SU-DHL-6 (cell line): ENCODE measurements at regions not wholly inside any gene's neighbourhood (a gene's known extent, or its start where the extent isn't known, plus 50 kb on each side); places are given as distances from the start of the nearest gene placed in this dataset.

Experiments used
- EZH2phosphoT487 ChIP-seq: fragments of 200-600 bp; sonication (generic), shearing (Covaris generic); conservative IDR thresholded peaks from 2 replicates; pipeline ENCODE4 v1.6.1; 2018; ENCODE audit warnings: mild to moderate bottlenecking, antibody characterized with exemption, low read length, moderate library complexity, mixed read lengths
- TF ChIP-seq, protein P1 (sequence below): fragments of 200-600 bp; sonication (generic); IDR thresholded peaks from one replicate; pipeline ENCODE4 v1.5.1; 2017; ENCODE audit warnings: antibody characterized with exemption, mild to moderate bottlenecking, low read length, moderate library complexity; ENCODE audit not compliant: insufficient read depth, poor library complexity, severe bottlenecking

DNA sequence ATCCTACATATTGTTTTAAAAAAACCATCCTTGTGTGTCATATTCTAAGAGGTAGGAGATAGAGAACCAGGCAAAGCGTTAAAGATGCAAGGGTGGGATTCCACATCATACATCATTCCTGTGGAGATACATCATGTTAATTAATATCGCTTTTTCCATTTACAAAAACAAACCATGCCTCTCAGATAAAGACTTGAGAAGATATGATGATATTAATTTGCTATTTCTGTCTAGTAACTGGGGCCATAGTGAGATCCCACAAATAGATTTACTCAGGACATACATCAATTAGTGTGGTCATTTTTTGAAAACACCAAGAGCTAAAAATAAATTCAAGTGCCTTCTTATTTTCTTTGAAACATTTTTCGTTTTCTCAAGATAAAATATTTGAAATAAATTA is 165.4 kb upstream of the TARS1 start:
- TF ChIP-seq, protein P1, sequence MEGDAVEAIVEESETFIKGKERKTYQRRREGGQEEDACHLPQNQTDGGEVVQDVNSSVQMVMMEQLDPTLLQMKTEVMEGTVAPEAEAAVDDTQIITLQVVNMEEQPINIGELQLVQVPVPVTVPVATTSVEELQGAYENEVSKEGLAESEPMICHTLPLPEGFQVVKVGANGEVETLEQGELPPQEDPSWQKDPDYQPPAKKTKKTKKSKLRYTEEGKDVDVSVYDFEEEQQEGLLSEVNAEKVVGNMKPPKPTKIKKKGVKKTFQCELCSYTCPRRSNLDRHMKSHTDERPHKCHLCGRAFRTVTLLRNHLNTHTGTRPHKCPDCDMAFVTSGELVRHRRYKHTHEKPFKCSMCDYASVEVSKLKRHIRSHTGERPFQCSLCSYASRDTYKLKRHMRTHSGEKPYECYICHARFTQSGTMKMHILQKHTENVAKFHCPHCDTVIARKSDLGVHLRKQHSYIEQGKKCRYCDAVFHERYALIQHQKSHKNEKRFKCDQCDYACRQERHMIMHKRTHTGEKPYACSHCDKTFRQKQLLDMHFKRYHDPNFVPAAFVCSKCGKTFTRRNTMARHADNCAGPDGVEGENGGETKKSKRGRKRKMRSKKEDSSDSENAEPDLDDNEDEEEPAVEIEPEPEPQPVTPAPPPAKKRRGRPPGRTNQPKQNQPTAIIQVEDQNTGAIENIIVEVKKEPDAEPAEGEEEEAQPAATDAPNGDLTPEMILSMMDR = no peak
- no peak for TF ChIP-seq EZH2phosphoT487
